ENCODE measurements at regions not wholly inside any gene's neighbourhood (a gene's known extent, or its start where the extent isn't known, plus 50 kb on each side); places are given as distances from the start of the nearest gene placed in this dataset.

DNA sequence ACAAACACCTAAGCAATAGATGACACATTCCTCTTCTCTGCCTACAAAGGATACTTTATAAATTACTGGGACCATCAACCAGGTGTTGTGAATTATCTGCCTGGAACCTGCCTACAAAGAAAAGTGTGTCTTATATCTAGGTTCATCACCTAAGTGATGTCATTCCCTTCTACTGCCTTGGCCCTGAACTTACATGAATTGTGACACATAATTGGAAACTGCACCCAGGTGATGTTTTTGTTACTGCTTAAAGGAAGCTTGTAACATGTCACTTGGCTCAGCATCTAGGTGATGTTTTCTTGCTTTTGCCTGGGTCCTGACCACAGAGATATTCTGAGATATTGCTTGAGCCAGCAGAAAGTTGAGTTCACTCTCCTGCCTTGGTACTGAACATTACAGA is 870.5 kb upstream of the TSPY4 start:
- TF ChIP-seq, protein P1, sequence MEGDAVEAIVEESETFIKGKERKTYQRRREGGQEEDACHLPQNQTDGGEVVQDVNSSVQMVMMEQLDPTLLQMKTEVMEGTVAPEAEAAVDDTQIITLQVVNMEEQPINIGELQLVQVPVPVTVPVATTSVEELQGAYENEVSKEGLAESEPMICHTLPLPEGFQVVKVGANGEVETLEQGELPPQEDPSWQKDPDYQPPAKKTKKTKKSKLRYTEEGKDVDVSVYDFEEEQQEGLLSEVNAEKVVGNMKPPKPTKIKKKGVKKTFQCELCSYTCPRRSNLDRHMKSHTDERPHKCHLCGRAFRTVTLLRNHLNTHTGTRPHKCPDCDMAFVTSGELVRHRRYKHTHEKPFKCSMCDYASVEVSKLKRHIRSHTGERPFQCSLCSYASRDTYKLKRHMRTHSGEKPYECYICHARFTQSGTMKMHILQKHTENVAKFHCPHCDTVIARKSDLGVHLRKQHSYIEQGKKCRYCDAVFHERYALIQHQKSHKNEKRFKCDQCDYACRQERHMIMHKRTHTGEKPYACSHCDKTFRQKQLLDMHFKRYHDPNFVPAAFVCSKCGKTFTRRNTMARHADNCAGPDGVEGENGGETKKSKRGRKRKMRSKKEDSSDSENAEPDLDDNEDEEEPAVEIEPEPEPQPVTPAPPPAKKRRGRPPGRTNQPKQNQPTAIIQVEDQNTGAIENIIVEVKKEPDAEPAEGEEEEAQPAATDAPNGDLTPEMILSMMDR (IDR thresholded peaks at IDR 0.05; ENCODE audit: extremely low read depth in 1 of 2, insufficient read depth in 1 of 2, low read depth in 1 of 2, low read length in 2 of 2): no peak
- TF ChIP-seq POLR2A (IDR thresholded peaks at IDR 0.05; ENCODE audit: low read depth, low read length) (no peak), POLR2AphosphoS5 (IDR thresholded peaks at IDR 0.05; ENCODE audit: insufficient read depth, low read depth, low read length) (no peak), MYC (IDR thresholded peaks at IDR 0.05; ENCODE audit: low read depth, low read length) (no peak), JUN (IDR thresholded peaks at IDR 0.05; ENCODE audit: borderline replicate concordance, insufficient read depth, insufficient read length, low read depth) (no peak), EZH2 (IDR thresholded peaks at IDR 0.05; ENCODE audit: borderline replicate concordance, low read depth, low read length, severe bottlenecking) (no peak)
- TF ChIP-seq, protein P2, sequence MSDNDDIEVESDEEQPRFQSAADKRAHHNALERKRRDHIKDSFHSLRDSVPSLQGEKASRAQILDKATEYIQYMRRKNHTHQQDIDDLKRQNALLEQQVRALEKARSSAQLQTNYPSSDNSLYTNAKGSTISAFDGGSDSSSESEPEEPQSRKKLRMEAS (IDR thresholded peaks at IDR 0.05; ENCODE audit: insufficient read depth, insufficient read length): no peak

Data from endothelial cell of umbilical vein (primary cell).